Spleen (tissue), 11 donors: ENCODE measurements at regions not wholly inside any gene's neighbourhood (a gene's known extent, or its start where the extent isn't known, plus 50 kb on each side); places are given as distances from the start of the nearest gene placed in this dataset.

Source experiments
- DNase-seq: peaks from one replicate; pipeline ENCODE4 v3.0.0-alpha.2; 2020
- H3K27ac ChIP-seq, 8 donors: fragments of 200-600 bp; sonication (generic) in 7 of 8; 1 replicate in 4 of 8; 2 replicates in 4 of 8; pipeline versions ENCODE4 v1.5.0 to v1.8.0; 2016 to 2021; ENCODE audit warnings: inconsistent platforms in 4 of 8, mild to moderate bottlenecking in 4 of 8, moderate library complexity in 1 of 8
- H3K27me3 ChIP-seq, 7 donors: fragments of 200-600 bp; sonication (generic) in 6 of 7; replicated peaks in 1 of 7; 1 replicate in 4 of 7; 2 replicates in 3 of 7; pipeline versions ENCODE4 v1.5.0 to v1.8.0; 2016 to 2021; ENCODE audit warnings: inconsistent platforms in 3 of 7, mild to moderate bottlenecking in 1 of 7
- H3K36me3 ChIP-seq, 6 donors: fragments of 200-600 bp; sonication (generic) in 5 of 6; 1 replicate in 4 of 6; 2 replicates in 2 of 6; pipeline versions ENCODE4 v1.5.0 to v1.8.0; 2016 to 2021; ENCODE audit warnings: inconsistent platforms in 2 of 6
- H3K4me1 ChIP-seq, 6 donors: fragments of 200-600 bp; sonication (generic) in 5 of 6; 1 replicate in 3 of 6; 2 replicates in 3 of 6; pipeline versions ENCODE4 v1.5.0 to v1.8.0; 2016 to 2021; ENCODE audit warnings: inconsistent platforms in 3 of 6
- H3K4me3 ChIP-seq, 8 donors: fragments of 200-600 bp; sonication (generic) in 7 of 8; 1 replicate in 4 of 8; 2 replicates in 4 of 8; pipeline versions ENCODE4 v1.5.0 to v1.8.0; 2016 to 2021; ENCODE audit warnings: inconsistent platforms in 4 of 8, mild to moderate bottlenecking in 4 of 8, moderate library complexity in 2 of 8
- H3K9me3 ChIP-seq, 8 donors: fragments of 200-600 bp; sonication (generic) in 7 of 8; 1 replicate in 4 of 8; 2 replicates in 4 of 8; pipeline versions ENCODE4 v1.5.0 to v1.8.0; 2016 to 2021; ENCODE audit warnings: inconsistent platforms in 4 of 8
- POLR2A ChIP-seq, 3 donors: fragments of 450-650 bp; IDR thresholded peaks; one replicate each; pipeline ENCODE4 v1.5.1; 2017; ENCODE audit warnings: antibody characterized with exemption in 3 of 3, mild to moderate bottlenecking in 1 of 3
- POLR2AphosphoS5 ChIP-seq, 3 donors: sonication (generic); formaldehyde crosslinking; IDR thresholded peaks; one replicate each; pipeline ENCODE4 v1.5.1; 2017; ENCODE audit warnings: antibody characterized with exemption in 3 of 3
- WGBS, 5 donors: extraction: QIAGEN DNeasy Blood & Tissue Kit in 3 of 5; methylation state at CpG; one replicate each; pipeline versions ENCODE4 v1.1.5 to v1.1.7; 2013 to 2018; 5-methylcytosine and 5-hydroxymethylcytosine counted together
- intact Hi-C: fragments of 100-400 bp; cut with DNase I; formaldehyde crosslinking; loops from one replicate; pipeline ENCODE4 v1.15.0; 2023; ENCODE audit warnings: low total_unique reads
- TF ChIP-seq, protein P1 (sequence below), 11 experiments: fragments of 200-600 bp in 7 of 11; fragments of 450-650 bp in 4 of 11; sonication (generic) in 4 of 11; IDR thresholded peaks in 8 of 11; conservative IDR thresholded peaks in 3 of 11; 1 replicate in 7 of 11; 2 replicates in 4 of 11; pipeline versions ENCODE4 v1.4.0 to v1.8.0; 2016 to 2021; ENCODE audit warnings: antibody characterized with exemption in 11 of 11, inconsistent platforms in 4 of 11, mild to moderate bottlenecking in 1 of 11
- donor health status: healthy with polysubstance abuse.
- donor health status: DM: no; HTN: no; CAD: no; lungs with moderate emphysema.
- donor health status: DM: no; HTN: no; CAD: no.
- donor health status: Bipolar disorder and iron deficiency.
- donor health status: healthy.
- donor health status: DM: no; HTN: no; CAD: no.
- donor health status: DM: yes; HTN: yes; CAD: no.

- DNase-seq = no peak
- 63 to 80% (median 74%) methylated on average over 7 of the region's 7 CpGs for WGBS, 5 donors
- TF ChIP-seq, protein P1, sequence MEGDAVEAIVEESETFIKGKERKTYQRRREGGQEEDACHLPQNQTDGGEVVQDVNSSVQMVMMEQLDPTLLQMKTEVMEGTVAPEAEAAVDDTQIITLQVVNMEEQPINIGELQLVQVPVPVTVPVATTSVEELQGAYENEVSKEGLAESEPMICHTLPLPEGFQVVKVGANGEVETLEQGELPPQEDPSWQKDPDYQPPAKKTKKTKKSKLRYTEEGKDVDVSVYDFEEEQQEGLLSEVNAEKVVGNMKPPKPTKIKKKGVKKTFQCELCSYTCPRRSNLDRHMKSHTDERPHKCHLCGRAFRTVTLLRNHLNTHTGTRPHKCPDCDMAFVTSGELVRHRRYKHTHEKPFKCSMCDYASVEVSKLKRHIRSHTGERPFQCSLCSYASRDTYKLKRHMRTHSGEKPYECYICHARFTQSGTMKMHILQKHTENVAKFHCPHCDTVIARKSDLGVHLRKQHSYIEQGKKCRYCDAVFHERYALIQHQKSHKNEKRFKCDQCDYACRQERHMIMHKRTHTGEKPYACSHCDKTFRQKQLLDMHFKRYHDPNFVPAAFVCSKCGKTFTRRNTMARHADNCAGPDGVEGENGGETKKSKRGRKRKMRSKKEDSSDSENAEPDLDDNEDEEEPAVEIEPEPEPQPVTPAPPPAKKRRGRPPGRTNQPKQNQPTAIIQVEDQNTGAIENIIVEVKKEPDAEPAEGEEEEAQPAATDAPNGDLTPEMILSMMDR (IDR thresholded peaks at IDR 0.05 in 8 of 11, conservative IDR thresholded peaks at IDR 0.05 in 3 of 11) = no peak
- TF ChIP-seq POLR2A (IDR thresholded peaks at IDR 0.05) = no peak
- TF ChIP-seq POLR2AphosphoS5 (IDR thresholded peaks at IDR 0.05) = no peak
Observed at GRCh38 chr17:15007147-15007553, 258.0 kb downstream of the PMP22 start.

DNA sequence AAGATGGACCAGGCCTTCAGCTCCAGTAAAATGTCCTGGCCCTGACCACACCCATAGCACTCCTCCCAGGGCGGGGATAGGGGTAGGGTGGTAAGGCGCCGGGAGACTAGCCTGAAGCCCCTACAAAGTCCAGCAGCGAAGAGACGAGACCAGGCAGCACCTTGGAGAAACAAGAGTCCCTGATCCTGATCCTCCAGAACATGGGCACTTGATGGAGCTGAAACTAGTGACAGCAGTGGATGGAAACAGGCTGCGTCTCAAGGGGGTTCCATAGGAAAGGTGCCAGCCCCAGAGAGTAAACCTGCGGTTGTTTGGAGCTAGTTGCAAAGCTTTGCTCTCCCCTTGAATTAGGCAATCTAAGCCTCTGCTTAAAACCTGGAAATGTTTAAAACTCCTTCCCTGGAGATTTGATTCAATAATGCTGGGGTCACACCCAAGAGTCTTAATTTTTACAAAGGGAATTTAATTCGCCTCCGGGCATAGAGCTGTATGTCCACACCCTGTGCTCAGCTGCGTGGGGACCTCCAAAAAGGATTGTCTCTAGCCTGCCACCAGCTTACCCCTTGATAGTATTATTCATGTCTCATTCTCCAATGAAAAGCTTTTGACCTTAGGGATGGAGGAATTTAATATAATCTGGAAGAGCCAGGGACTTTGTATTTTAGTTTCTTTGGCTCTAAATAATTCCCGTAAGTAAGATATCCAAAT, 258.6 kb downstream of the PMP22 start:
- H3K27ac ChIP-seq = no peak overlapping the region
- no peaks in the 10 kb centered on the region for H3K36me3 ChIP-seq
- no peak for DNase-seq
- 85 to 91% (median 88%) methylated on average over 11 of the region's 11 CpGs for WGBS, 5 donors
- intact Hi-C loops = no loop called here
- H3K27me3 ChIP-seq = no peaks in the 10 kb centered on the region
- no peak for TF ChIP-seq POLR2A (IDR thresholded peaks at IDR 0.05)
- TF ChIP-seq, protein P1 (IDR thresholded peaks at IDR 0.05 in 8 of 11, conservative IDR thresholded peaks at IDR 0.05 in 3 of 11) = no peak
- H3K9me3 ChIP-seq = no peaks in the 10 kb centered on the region
- H3K4me1 ChIP-seq = no peaks in the 10 kb centered on the region
- no peak overlapping the region for H3K4me3 ChIP-seq

More at GRCh38 chr17:15007147-15007553, 258.0 kb downstream of the PMP22 start:
- Histone ChIP-seq H3K27me3 (no peaks in the 10 kb centered on the region), H3K9me3 (no peaks in the 10 kb centered on the region), H3K36me3 (no peaks in the 10 kb centered on the region), H3K27ac (no peak overlapping the region), H3K4me1 (no peaks in the 10 kb centered on the region), H3K4me3 (no peak overlapping the region)
- intact Hi-C loops = no loop called here

GRCh38 chr17:15000661-15001060, 264.5 kb downstream of the PMP22 start:
- Histone ChIP-seq H3K36me3 (no peaks in the 10 kb centered on the region), H3K4me1 (no peaks in the 10 kb centered on the region), H3K27me3 (no peaks in the 10 kb centered on the region), H3K27ac (no peak overlapping the region), H3K4me3 (no peak overlapping the region), H3K9me3 (no peaks in the 10 kb centered on the region)
- TF ChIP-seq POLR2AphosphoS5 (IDR thresholded peaks at IDR 0.05) (no peak), POLR2A (IDR thresholded peaks at IDR 0.05) (no peak)
- TF ChIP-seq, protein P1 (IDR thresholded peaks at IDR 0.05 in 8 of 11, conservative IDR thresholded peaks at IDR 0.05 in 3 of 11) = no peak
- DNase-seq = no peak
- intact Hi-C loops = no loop called here

- intact Hi-C loops = no loop called here
- 87 to 97% (median 89%) methylated on average over 2 of the region's 2 CpGs for WGBS, 5 donors
- Histone ChIP-seq H3K36me3 (no peaks in the 10 kb centered on the region), H3K9me3 (no peaks in the 10 kb centered on the region), H3K27ac (no peak overlapping the region), H3K4me3 (no peak overlapping the region), H3K27me3 (no peaks in the 10 kb centered on the region), H3K4me1 (no peaks in the 10 kb centered on the region)
- TF ChIP-seq POLR2AphosphoS5 (IDR thresholded peaks at IDR 0.05) (no peak), POLR2A (IDR thresholded peaks at IDR 0.05) (no peak)
- TF ChIP-seq, protein P1 (IDR thresholded peaks at IDR 0.05 in 8 of 11, conservative IDR thresholded peaks at IDR 0.05 in 3 of 11) = no peak
- no peak for DNase-seq
Observed at GRCh38 chr17:14997290-14997689, 267.8 kb downstream of the PMP22 start.
